H9 (cell line): ENCODE measurements at regions not wholly inside any gene's neighbourhood (a gene's known extent, or its start where the extent isn't known, plus 50 kb on each side); places are given as distances from the start of the nearest gene placed in this dataset.

Experiments
- DNase-seq: peaks from one replicate; pipeline ENCODE4 v3.0.0-alpha.2; 2017
- H2AFZ ChIP-seq: one replicate; pipeline ENCODE4 v1.6.1; 2013; ENCODE audit warnings: mild to moderate bottlenecking, low read length, control low read depth, moderate library complexity
- H2AK5ac ChIP-seq: 2 replicates; pipeline ENCODE4 v1.6.1; 2013; ENCODE audit warnings: low read length, control low read depth, mixed read lengths; ENCODE audit not compliant: insufficient read length
- H2BK120ac ChIP-seq: one replicate; pipeline ENCODE4 v1.6.1; 2013; ENCODE audit warnings: low read depth, mild to moderate bottlenecking, low read length, control low read depth, inconsistent platforms; ENCODE audit not compliant: poor library complexity, severe bottlenecking
- H2BK12ac ChIP-seq: 2 replicates; pipeline ENCODE4 v1.6.1; 2013; ENCODE audit warnings: low read length, control low read depth, mixed read lengths, low read depth; ENCODE audit not compliant: insufficient read length
- H2BK15ac ChIP-seq: 2 replicates; pipeline ENCODE4 v1.6.1; 2013; ENCODE audit warnings: low read depth, low read length, control low read depth
- H2BK20ac ChIP-seq: one replicate; pipeline ENCODE4 v1.6.1; 2013; ENCODE audit warnings: low read depth, mild to moderate bottlenecking, low read length, control low read depth, inconsistent platforms; ENCODE audit not compliant: poor library complexity, severe bottlenecking
- H2BK5ac ChIP-seq: 2 replicates; pipeline ENCODE4 v1.6.1; 2013; ENCODE audit warnings: low read length, control low read depth, mixed read lengths; ENCODE audit not compliant: insufficient read length
- H3K14ac ChIP-seq: 2 replicates; pipeline ENCODE4 v1.6.1; 2013; ENCODE audit warnings: low read length, control low read depth; ENCODE audit not compliant: insufficient read depth
- H3K18ac ChIP-seq: 2 replicates; pipeline ENCODE4 v1.6.1; 2013; ENCODE audit warnings: low read depth, mild to moderate bottlenecking, mixed read lengths, low read length, control low read depth; ENCODE audit not compliant: insufficient read length
- H3K23ac ChIP-seq: 2 replicates; pipeline ENCODE4 v1.6.1; 2013; ENCODE audit warnings: low read length, control low read depth, mixed read lengths, low read depth; ENCODE audit not compliant: insufficient read length
- H3K23me2 ChIP-seq: 2 replicates; pipeline ENCODE4 v1.6.1; 2013; ENCODE audit warnings: low read depth, mild to moderate bottlenecking, mixed read lengths, low read length, control low read depth; ENCODE audit not compliant: insufficient read length, poor library complexity, severe bottlenecking
- H3K27ac ChIP-seq: 2 replicates; pipeline ENCODE4 v1.5.1; 2013; ENCODE audit warnings: low read length, control low read depth, mixed read lengths, low read depth; ENCODE audit not compliant: insufficient read length
- H3K27me3 ChIP-seq: 2 replicates; pipeline ENCODE4 v1.6.1; 2013; ENCODE audit warnings: low read length, control low read depth, inconsistent platforms; ENCODE audit not compliant: insufficient read depth
- H3K4ac ChIP-seq: 2 replicates; pipeline ENCODE4 v1.6.1; 2013; ENCODE audit warnings: low read depth, mild to moderate bottlenecking, control low read depth, inconsistent platforms, low read length, moderate library complexity
- H3K4me1 ChIP-seq: 2 replicates; pipeline ENCODE4 v1.6.1; 2013; ENCODE audit warnings: low read length, control low read depth, inconsistent platforms; ENCODE audit not compliant: insufficient read depth
- H3K4me2 ChIP-seq: 2 replicates; pipeline ENCODE4 v1.6.1; 2013; ENCODE audit warnings: low read length, control low read depth, mixed read lengths; ENCODE audit not compliant: insufficient read length, insufficient read depth
- H3K56ac ChIP-seq: 2 replicates; pipeline ENCODE4 v1.6.1; 2013; ENCODE audit warnings: low read depth, mild to moderate bottlenecking, mixed read lengths, low read length, control low read depth; ENCODE audit not compliant: insufficient read length
- H3K79me1 ChIP-seq: 2 replicates; pipeline ENCODE4 v1.6.1; 2013; ENCODE audit warnings: low read depth, mild to moderate bottlenecking, moderate library complexity, low read length, control low read depth, inconsistent platforms; ENCODE audit not compliant: insufficient read depth, poor library complexity, severe bottlenecking
- H3K79me2 ChIP-seq: 2 replicates; pipeline ENCODE4 v1.6.1; 2013; ENCODE audit warnings: low read length, control low read depth, inconsistent platforms; ENCODE audit not compliant: insufficient read depth
- H3K9ac ChIP-seq: 2 replicates; pipeline ENCODE4 v1.6.1; 2013; ENCODE audit warnings: low read length, control low read depth, mixed read lengths; ENCODE audit not compliant: insufficient read length; ENCODE audit errors: extremely low read depth
- H3K9me3 ChIP-seq: one replicate; pipeline ENCODE4 v1.6.1; 2013; ENCODE audit warnings: low read depth, low read length, inconsistent platforms; ENCODE audit not compliant: control insufficient read depth
- H3T11ph ChIP-seq: one replicate; pipeline ENCODE4 v1.6.1; 2013; ENCODE audit warnings: mild to moderate bottlenecking, low read length, control low read depth, inconsistent platforms
- H4K20me1 ChIP-seq: one replicate; pipeline ENCODE4 v1.6.1; 2013; ENCODE audit not compliant: control insufficient read depth, insufficient read length, insufficient read depth
- H4K5ac ChIP-seq: 2 replicates; pipeline ENCODE4 v1.6.1; 2013; ENCODE audit warnings: low read depth, mild to moderate bottlenecking, mixed read lengths, low read length, control low read depth; ENCODE audit not compliant: insufficient read length
- H4K8ac ChIP-seq: replicated peaks from 2 replicates; pipeline ENCODE4 v1.6.1; 2013; ENCODE audit warnings: low read length, control low read depth, mixed read lengths, low read depth; ENCODE audit not compliant: insufficient read length
- H4K91ac ChIP-seq: 2 replicates; pipeline ENCODE4 v1.6.1; 2013; ENCODE audit warnings: low read depth, mild to moderate bottlenecking, moderate library complexity, mixed read lengths, low read length, control low read depth; ENCODE audit not compliant: insufficient read length
- H3K27ac Mint-ChIP-seq, 3 experiments: 2 replicates in 2 of 3; 3 replicates in 1 of 3; pipeline ENCODE4 v1.8.0; 2020 to 2021; ENCODE audit warnings: mixed read lengths in 3 of 3, mild to moderate bottlenecking in 1 of 3, moderate library complexity in 1 of 3
- H3K27me3 Mint-ChIP-seq: 2 replicates; pipeline ENCODE4 v1.8.0; 2021; ENCODE audit warnings: low read depth, mild to moderate bottlenecking, moderate library complexity, mixed read lengths
- H3K36me3 Mint-ChIP-seq, 3 experiments: 2 replicates in 2 of 3; 3 replicates in 1 of 3; pipeline ENCODE4 v1.8.0; 2020 to 2021; ENCODE audit warnings: low read depth in 3 of 3, mixed read lengths in 3 of 3; ENCODE audit not compliant: insufficient read depth in 1 of 3
- H3K4me1 Mint-ChIP-seq, 2 experiments: 2 replicates each; pipeline ENCODE4 v1.8.0; 2020; ENCODE audit warnings: mixed read lengths in 2 of 2
- H3K4me3 Mint-ChIP-seq, 2 experiments: 2 replicates in 1 of 2; 3 replicates in 1 of 2; pipeline ENCODE4 v1.8.0; 2020 to 2021; ENCODE audit warnings: mild to moderate bottlenecking in 2 of 2, mixed read lengths in 2 of 2, moderate library complexity in 1 of 2
- H3K9me3 Mint-ChIP-seq, 2 experiments: 2 replicates in 1 of 2; 3 replicates in 1 of 2; pipeline ENCODE4 v1.8.0; 2020; ENCODE audit warnings: mild to moderate bottlenecking in 2 of 2, mixed read lengths in 2 of 2, moderate library complexity in 1 of 2
- CTCF ChIP-seq: fragments of 200-600 bp; sonication (generic); conservative IDR thresholded peaks from 3 replicates; pipeline ENCODE4 v1.8.0; 2021; ENCODE audit warnings: antibody characterized with exemption, mild to moderate bottlenecking
- WGBS: extraction: QIAGEN DNeasy Blood & Tissue Kit; methylation state at CpG from one replicate; pipeline ENCODE4 v1.1.7; 2013; ENCODE audit warnings: missing lambda C conversion rate, low lambda C conversion rate, mixed read lengths; ENCODE audit not compliant: insufficient read length; ENCODE audit errors: extremely low coverage; 5-methylcytosine and 5-hydroxymethylcytosine counted together

GRCh38 chr1:177748080-177748801 lies 221.6 kb downstream of the SEC16B start:
- no peaks in the 10 kb centered on the region for H3K27me3 ChIP-seq
- WGBS, result no CpG with 5 or more reads among the region's 4 CpGs
- Mint-ChIP-seq H3K27ac (no peak overlapping the region), H3K9me3 (no peaks in the 10 kb centered on the region), H3K4me3 (no peak overlapping the region), H3K4me1 (0 out of 4 replicates have a peak, but pooled peaks cover 0 to 2% of the 10 kb centered on the region in 2 experiments), H3K27me3 (no peaks in the 10 kb centered on the region), H3K36me3 (no peaks in the 10 kb centered on the region)
- H3T11ph ChIP-seq, result no peak overlapping the region
- H3K9ac ChIP-seq, result no peak overlapping the region
- no peak overlapping the region for H2AFZ ChIP-seq
- no peak overlapping the region for H4K5ac ChIP-seq
- H4K20me1 ChIP-seq, result no peaks in the 10 kb centered on the region
- H3K4me1 ChIP-seq, result no peaks in the 10 kb centered on the region
- no peak overlapping the region for H2BK12ac ChIP-seq
- no peaks in the 10 kb centered on the region for H3K79me2 ChIP-seq
- no peak overlapping the region for H3K4me2 ChIP-seq
- H2BK20ac ChIP-seq, result no peak overlapping the region
- H4K91ac ChIP-seq, result no peak overlapping the region
- H3K23ac ChIP-seq, result no peak overlapping the region
- H2BK15ac ChIP-seq, result no peak overlapping the region
- H2BK120ac ChIP-seq, result no peak overlapping the region
- H4K8ac ChIP-seq, result no peak overlapping the region
- TF ChIP-seq CTCF, result no peak
- H3K79me1 ChIP-seq, result no peaks in the 10 kb centered on the region
- H3K14ac ChIP-seq, result no peak overlapping the region
- H3K18ac ChIP-seq, result no peak overlapping the region
- no peak overlapping the region for H2AK5ac ChIP-seq
- H3K56ac ChIP-seq, result no peak overlapping the region
- no peak for DNase-seq
- H3K23me2 ChIP-seq, result no peaks in the 10 kb centered on the region
- H2BK5ac ChIP-seq, result no peak overlapping the region
- no peak overlapping the region for H3K27ac ChIP-seq
- no peak overlapping the region for H3K4ac ChIP-seq
- H3K9me3 ChIP-seq, result no peaks in the 10 kb centered on the region
